Suprapubic skin (tissue), 4 donors: ENCODE measurements at regions not wholly inside any gene's neighbourhood (a gene's known extent, or its start where the extent isn't known, plus 50 kb on each side); places are given as distances from the start of the nearest gene placed in this dataset.

ENCODE experiments used
- DNase-seq, 2 donors: peaks; one replicate each; pipeline ENCODE4 v3.0.0-alpha.2; 2019; ENCODE audit warnings: low spot score in 2 of 2
- H3K27ac ChIP-seq: fragments of 200-600 bp; sonication (generic); one replicate; pipeline ENCODE4 v1.5.1; 2019
- H3K27me3 ChIP-seq: fragments of 200-600 bp; sonication (generic); one replicate; pipeline ENCODE4 v1.5.1; 2019
- H3K36me3 ChIP-seq: fragments of 200-600 bp; sonication (generic); one replicate; pipeline ENCODE4 v1.5.1; 2019
- H3K4me1 ChIP-seq: fragments of 200-600 bp; sonication (generic); one replicate; pipeline ENCODE4 v1.5.1; 2019
- H3K4me3 ChIP-seq: fragments of 200-600 bp; sonication (generic); one replicate; pipeline ENCODE4 v1.5.1; 2019; ENCODE audit warnings: mild to moderate bottlenecking
- H3K9me3 ChIP-seq: fragments of 200-600 bp; sonication (generic); one replicate; pipeline ENCODE4 v1.5.1; 2019
- CTCF ChIP-seq, 2 donors: fragments of 200-600 bp in 1 of 2; fragments of 450-650 bp in 1 of 2; sonication (generic) in 1 of 2; IDR thresholded peaks; one replicate each; pipeline ENCODE4 v1.5.1; 2016 to 2019; ENCODE audit warnings: antibody characterized with exemption in 2 of 2, mild to moderate bottlenecking in 1 of 2, moderate library complexity in 1 of 2
- EP300 ChIP-seq: sonication (generic); formaldehyde crosslinking; IDR thresholded peaks from one replicate; pipeline ENCODE4 v1.6.1; 2017; ENCODE audit warnings: antibody characterized with exemption
- POLR2A ChIP-seq, 2 donors: fragments of 450-650 bp; IDR thresholded peaks; one replicate each; pipeline ENCODE4 v1.6.1; 2017; ENCODE audit warnings: antibody characterized with exemption in 2 of 2, mild to moderate bottlenecking in 2 of 2, moderate library complexity in 2 of 2
- POLR2AphosphoS5 ChIP-seq, 3 donors: sonication (generic); formaldehyde crosslinking; IDR thresholded peaks; one replicate each; pipeline ENCODE4 v1.6.1; 2017; ENCODE audit warnings: antibody characterized with exemption in 3 of 3
- WGBS: methylation state at CpG from one replicate; pipeline ENCODE4 v1.1.5; 2018; 5-methylcytosine and 5-hydroxymethylcytosine counted together

- no peak overlapping the region for H3K4me3 ChIP-seq
- 94% methylated on average over 3 of the region's 3 CpGs for WGBS
- no peaks in the 10 kb centered on the region for H3K27me3 ChIP-seq
- no peaks in the 10 kb centered on the region for H3K9me3 ChIP-seq
- no peaks in the 10 kb centered on the region for H3K4me1 ChIP-seq
- H3K36me3 ChIP-seq = no peaks in the 10 kb centered on the region
- no peak for TF ChIP-seq POLR2AphosphoS5 (IDR thresholded peaks at IDR 0.05)
- TF ChIP-seq EP300 = no peak
- TF ChIP-seq CTCF (IDR thresholded peaks at IDR 0.05) = no peak
- TF ChIP-seq POLR2A (IDR thresholded peaks at IDR 0.05) = no peak
- no peak for DNase-seq
- no peak overlapping the region for H3K27ac ChIP-seq
These were observed 319.7 kb upstream of the WWC1 start for GRCh38 chr5:167971706-167972105.

- TF ChIP-seq CTCF (IDR thresholded peaks at IDR 0.05) (no peak), POLR2AphosphoS5 (IDR thresholded peaks at IDR 0.05) (no peak), POLR2A (IDR thresholded peaks at IDR 0.05) (no peak), EP300 (no peak)
- WGBS = 88% methylated on average over 4 of the region's 4 CpGs
These were observed 318.3 kb upstream of the WWC1 start for GRCh38 chr5:167973126-167973525.

GRCh38 chr5:167984951-167985350 is 306.5 kb upstream of the WWC1 start:
- no peak overlapping the region for H3K4me3 ChIP-seq
- no peaks in the 10 kb centered on the region for H3K4me1 ChIP-seq
- no peak overlapping the region for H3K27ac ChIP-seq
- no peak for DNase-seq
- TF ChIP-seq EP300 (no peak), POLR2A (IDR thresholded peaks at IDR 0.05) (no peak), POLR2AphosphoS5 (IDR thresholded peaks at IDR 0.05) (no peak), CTCF (IDR thresholded peaks at IDR 0.05) (no peak)
- 96% methylated on average over 1 of the region's 1 CpG for WGBS
- no peaks in the 10 kb centered on the region for H3K27me3 ChIP-seq
- no peaks in the 10 kb centered on the region for H3K9me3 ChIP-seq
- no peaks in the 10 kb centered on the region for H3K36me3 ChIP-seq

More at GRCh38 chr5:167973126-167973525, 318.3 kb upstream of the WWC1 start:
- H3K27me3 ChIP-seq = no peaks in the 10 kb centered on the region
- no peak overlapping the region for H3K4me3 ChIP-seq
- no peaks in the 10 kb centered on the region for H3K4me1 ChIP-seq
- no peak overlapping the region for H3K27ac ChIP-seq
- H3K9me3 ChIP-seq = no peaks in the 10 kb centered on the region
- H3K36me3 ChIP-seq = no peaks in the 10 kb centered on the region
- DNase-seq = no peak

GRCh38 chr5:167985373-167985772 is 306.1 kb upstream of the WWC1 start:
- H3K27ac ChIP-seq = no peak overlapping the region
- H3K36me3 ChIP-seq = no peaks in the 10 kb centered on the region
- H3K4me3 ChIP-seq = no peak overlapping the region
- no peaks in the 10 kb centered on the region for H3K27me3 ChIP-seq
- no peak for DNase-seq
- TF ChIP-seq POLR2AphosphoS5 (IDR thresholded peaks at IDR 0.05) (no peak), EP300 (no peak), CTCF (IDR thresholded peaks at IDR 0.05) (no peak), POLR2A (IDR thresholded peaks at IDR 0.05) (no peak)
- WGBS = 69% methylated on average over 8 of the region's 8 CpGs
- no peaks in the 10 kb centered on the region for H3K4me1 ChIP-seq
- H3K9me3 ChIP-seq = no peaks in the 10 kb centered on the region

GRCh38 chr5:167987490-167988280 is 303.8 kb upstream of the WWC1 start:
- Histone ChIP-seq H3K4me3 (no peak overlapping the region), H3K36me3 (no peaks in the 10 kb centered on the region), H3K27ac (no peak overlapping the region), H3K9me3 (no peaks in the 10 kb centered on the region), H3K4me1 (no peaks in the 10 kb centered on the region), H3K27me3 (no peaks in the 10 kb centered on the region)
- 75% methylated on average over 12 of the region's 12 CpGs for WGBS
- no peak for DNase-seq
- TF ChIP-seq CTCF (IDR thresholded peaks at IDR 0.05) = no peak
- no peak for TF ChIP-seq POLR2AphosphoS5 (IDR thresholded peaks at IDR 0.05)
- no peak for TF ChIP-seq EP300
- no peak for TF ChIP-seq POLR2A (IDR thresholded peaks at IDR 0.05)
